Cardiac muscle cell (in vitro differentiated cells and primary cell): ENCODE measurements at regions not wholly inside any gene's neighbourhood (a gene's known extent, or its start where the extent isn't known, plus 50 kb on each side); places are given as distances from the start of the nearest gene placed in this dataset.

Experiments used
- DNase-seq, 2 donors: peaks; one replicate each; pipeline versions ENCODE4 v3.0.0 to v3.0.0-alpha.2; 2010 to 2017; ENCODE audit warnings: low read depth in 1 of 2, low spot score in 1 of 2
- H3K27ac ChIP-seq: fragments of 200-600 bp; sonication (generic); 2 replicates; pipeline ENCODE4 v1.5.1; 2016
- H3K27me3 ChIP-seq: fragments of 200-600 bp; sonication (generic); 2 replicates; pipeline ENCODE4 v1.6.0; 2016; ENCODE audit warnings: control low read depth
- H3K36me3 ChIP-seq: fragments of 200-600 bp; sonication (generic); 2 replicates; pipeline ENCODE4 v1.5.1; 2016; ENCODE audit warnings: control low read depth
- H3K4me1 ChIP-seq: fragments of 200-600 bp; sonication (generic); 2 replicates; pipeline ENCODE4 v1.8.1; 2017; ENCODE audit warnings: low read depth, mild to moderate bottlenecking, mixed run types
- H3K4me3 ChIP-seq: fragments of 200-600 bp; sonication (generic); 2 replicates; pipeline ENCODE4 v1.5.1; 2016; ENCODE audit warnings: mild to moderate bottlenecking
- H3K9me3 ChIP-seq: fragments of 200-600 bp; sonication (generic); 2 replicates; pipeline ENCODE4 v1.5.1; 2017; ENCODE audit warnings: low read depth, mild to moderate bottlenecking, control low read depth
- TF ChIP-seq, protein P1 (sequence below): IDR thresholded peaks from 2 replicates; pipeline ENCODE4 v1.5.1; 2012; ENCODE audit warnings: low read depth, mild to moderate bottlenecking, low read length

DNA sequence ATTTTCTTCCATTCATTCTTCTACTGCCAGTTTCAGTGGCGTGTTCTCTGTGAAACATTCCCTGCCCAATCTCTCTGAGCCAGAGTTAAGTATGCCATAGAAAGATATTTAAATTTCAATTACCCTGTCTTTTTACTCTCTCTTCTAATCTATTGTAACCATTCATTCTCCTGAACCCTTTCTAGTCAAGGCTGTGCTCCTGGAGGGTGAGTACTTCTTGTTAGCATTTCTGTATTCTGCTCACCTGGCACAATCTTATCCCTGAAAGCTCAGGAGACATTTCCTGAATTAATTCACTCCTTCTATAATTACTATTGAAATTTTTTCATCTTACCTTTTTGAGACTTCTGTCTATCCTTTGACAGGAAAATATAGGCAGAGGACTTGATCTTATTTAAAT is 271.7 kb downstream of the HGF start:
- Histone ChIP-seq H3K9me3 (no peaks in the 10 kb centered on the region), H3K27ac (no peak overlapping the region), H3K4me1 (peaks cover 1% of the 10 kb centered on the region), H3K36me3 (no peaks in the 10 kb centered on the region), H3K4me3 (no peak overlapping the region), H3K27me3 (peaks cover 10% of the 10 kb centered on the region)
- TF ChIP-seq, protein P1, sequence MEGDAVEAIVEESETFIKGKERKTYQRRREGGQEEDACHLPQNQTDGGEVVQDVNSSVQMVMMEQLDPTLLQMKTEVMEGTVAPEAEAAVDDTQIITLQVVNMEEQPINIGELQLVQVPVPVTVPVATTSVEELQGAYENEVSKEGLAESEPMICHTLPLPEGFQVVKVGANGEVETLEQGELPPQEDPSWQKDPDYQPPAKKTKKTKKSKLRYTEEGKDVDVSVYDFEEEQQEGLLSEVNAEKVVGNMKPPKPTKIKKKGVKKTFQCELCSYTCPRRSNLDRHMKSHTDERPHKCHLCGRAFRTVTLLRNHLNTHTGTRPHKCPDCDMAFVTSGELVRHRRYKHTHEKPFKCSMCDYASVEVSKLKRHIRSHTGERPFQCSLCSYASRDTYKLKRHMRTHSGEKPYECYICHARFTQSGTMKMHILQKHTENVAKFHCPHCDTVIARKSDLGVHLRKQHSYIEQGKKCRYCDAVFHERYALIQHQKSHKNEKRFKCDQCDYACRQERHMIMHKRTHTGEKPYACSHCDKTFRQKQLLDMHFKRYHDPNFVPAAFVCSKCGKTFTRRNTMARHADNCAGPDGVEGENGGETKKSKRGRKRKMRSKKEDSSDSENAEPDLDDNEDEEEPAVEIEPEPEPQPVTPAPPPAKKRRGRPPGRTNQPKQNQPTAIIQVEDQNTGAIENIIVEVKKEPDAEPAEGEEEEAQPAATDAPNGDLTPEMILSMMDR, result no peak
- DNase-seq, result no peak

DNA sequence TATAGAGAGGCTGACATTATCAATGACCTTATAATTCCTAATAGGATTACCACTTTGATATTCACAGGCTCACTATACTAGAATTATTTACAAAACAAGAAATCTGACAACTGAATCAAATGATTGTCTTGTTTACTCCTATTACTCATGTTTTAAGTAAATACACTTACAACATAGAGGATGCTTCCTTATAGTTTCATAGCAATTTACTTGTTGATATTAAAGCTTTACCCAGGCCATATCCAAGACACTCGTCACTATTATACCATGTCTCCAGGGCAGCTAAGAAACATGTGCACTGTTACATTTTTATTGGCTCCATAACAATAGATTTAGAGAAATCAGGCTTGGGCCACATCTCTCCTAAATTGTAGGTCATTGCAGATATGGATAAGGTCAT is 276.9 kb downstream of the HGF start:
- H3K4me1 ChIP-seq, result peaks cover 14% of the 10 kb centered on the region
- no peaks in the 10 kb centered on the region for H3K9me3 ChIP-seq
- TF ChIP-seq, protein P1, result no peak
- H3K27ac ChIP-seq, result no peak overlapping the region
- peaks cover 13% of the 10 kb centered on the region for H3K27me3 ChIP-seq
- no peak for DNase-seq
- no peaks in the 10 kb centered on the region for H3K36me3 ChIP-seq
- H3K4me3 ChIP-seq, result no peak overlapping the region

DNA sequence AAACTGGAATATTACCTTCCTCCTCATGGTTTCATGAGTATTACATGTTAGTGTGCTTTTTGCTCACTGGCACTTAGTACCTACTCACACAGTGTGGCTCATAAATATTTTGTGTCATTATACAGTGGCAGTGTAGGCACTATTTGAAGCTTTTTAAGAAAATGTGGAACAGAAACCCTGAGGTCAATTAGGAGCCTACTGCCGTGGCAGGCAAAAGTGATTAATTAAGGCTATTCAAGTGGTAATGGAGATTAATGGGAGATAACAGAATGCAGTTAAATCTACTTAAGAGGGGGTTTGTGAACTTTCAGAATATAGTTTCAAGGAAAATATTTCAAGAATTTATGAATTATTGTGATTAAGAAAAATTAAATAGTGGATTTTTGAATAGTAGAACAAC is 277.6 kb downstream of the HGF start:
- Histone ChIP-seq H3K4me3 (no peak overlapping the region), H3K4me1 (peaks cover 14% of the 10 kb centered on the region), H3K27me3 (peaks cover 13% of the 10 kb centered on the region), H3K9me3 (no peaks in the 10 kb centered on the region), H3K36me3 (no peaks in the 10 kb centered on the region), H3K27ac (no peak overlapping the region)
- TF ChIP-seq, protein P1, result no peak
- DNase-seq, result no peak

DNA sequence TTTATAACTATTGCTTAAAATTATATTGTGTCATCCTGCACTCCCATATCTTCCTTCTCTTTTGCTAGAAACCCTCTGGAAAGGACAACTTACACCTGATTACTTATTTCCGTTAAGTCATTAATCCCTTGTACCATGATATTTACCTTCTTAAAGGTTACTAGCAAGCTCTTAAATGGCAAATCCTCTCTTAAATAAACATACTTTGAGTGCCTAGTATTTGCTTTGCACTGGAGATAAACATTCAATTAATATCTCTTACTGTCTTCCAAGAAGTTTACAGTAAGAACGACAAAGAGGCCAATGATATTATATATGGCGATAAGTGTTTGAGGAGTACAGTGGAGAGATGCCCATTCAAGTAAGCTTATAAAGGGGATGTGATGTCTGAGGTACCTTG is 278.3 kb downstream of the HGF start:
- Histone ChIP-seq H3K4me3 (no peak overlapping the region), H3K4me1 (peaks cover 14% of the 10 kb centered on the region), H3K27me3 (peaks cover 13% of the 10 kb centered on the region), H3K36me3 (no peaks in the 10 kb centered on the region), H3K9me3 (no peaks in the 10 kb centered on the region), H3K27ac (no peak overlapping the region)
- TF ChIP-seq, protein P1, result no peak
- DNase-seq, result no peak

DNA sequence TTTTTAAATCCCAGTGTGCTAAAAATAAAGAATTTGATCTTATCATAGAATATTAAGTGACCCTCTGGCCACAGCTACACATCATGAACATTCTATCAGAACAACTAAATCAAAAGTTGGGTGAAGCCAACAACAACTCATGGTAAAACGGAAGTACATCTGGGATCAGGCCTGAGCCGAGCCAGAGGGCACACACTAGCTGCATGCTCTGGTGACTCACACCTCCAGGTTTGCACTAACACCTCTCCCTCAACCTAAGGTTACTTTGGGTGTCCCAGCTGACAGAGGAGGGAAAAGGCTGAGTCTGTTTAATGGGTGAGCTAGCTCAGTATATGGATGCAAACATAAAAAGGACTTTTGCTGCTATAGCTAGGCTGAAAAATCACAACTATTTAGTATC is 281.6 kb downstream of the HGF start:
- H3K27me3 ChIP-seq, result peaks cover 3% of the 10 kb centered on the region

More for the DNA sequence above, 281.6 kb downstream of the HGF start:
- no peak for DNase-seq
- Histone ChIP-seq H3K4me3 (no peak overlapping the region), H3K27ac (no peak overlapping the region), H3K4me1 (peaks cover 14% of the 10 kb centered on the region), H3K36me3 (no peaks in the 10 kb centered on the region), H3K9me3 (no peaks in the 10 kb centered on the region)
- TF ChIP-seq, protein P1, result no peak
